ENCODE measurements at regions not wholly inside any gene's neighbourhood (a gene's known extent, or its start where the extent isn't known, plus 50 kb on each side); places are given as distances from the start of the nearest gene placed in this dataset.

DNA sequence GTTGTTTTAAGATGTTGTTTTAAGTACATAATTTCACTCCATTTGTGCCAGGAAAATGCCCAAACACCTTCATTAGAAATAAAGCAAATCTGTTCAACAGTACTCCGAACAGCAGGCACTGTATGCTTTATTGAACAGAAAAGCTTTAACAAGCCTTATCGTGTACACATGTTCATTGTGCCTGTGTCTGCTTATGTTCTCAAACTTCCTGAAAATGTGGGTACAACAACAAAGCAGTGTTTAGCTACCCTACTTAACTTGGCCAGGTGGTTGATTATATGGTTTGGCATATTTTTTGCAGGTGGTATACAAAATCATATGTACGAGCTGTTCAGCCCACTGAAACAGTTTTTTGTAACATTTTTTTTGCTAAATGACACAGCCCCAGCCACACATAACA lies 718.0 kb downstream of the DACH1 start:
- H3K27ac ChIP-seq = no peak overlapping the region
- 81 to 88% methylated on average over 3 of the region's 3 CpGs for whole genome bisulfite sequencing, 2 donors
- no peak for ATAC-seq
- no peak overlapping the region for H3K4me3 ChIP-seq
- no peaks in the 10 kb centered on the region for H3K4me1 ChIP-seq
- H3K36me3 ChIP-seq = no peaks in the 10 kb centered on the region
- DNase-seq = no peak
- intact Hi-C loops (cut with DNase I) = no loop called here
- no peaks in the 10 kb centered on the region for H3K27me3 ChIP-seq
- H3K9me3 ChIP-seq = no peaks in the 10 kb centered on the region
- no peak for TF ChIP-seq CTCF (IDR thresholded peaks at IDR 0.05)

GRCh38 chr13:71148396-71148795 lies 718.6 kb downstream of the DACH1 start:
- H3K27me3 ChIP-seq = no peaks in the 10 kb centered on the region
- DNase-seq (no peak), ATAC-seq (no peak)
- H3K9me3 ChIP-seq = no peaks in the 10 kb centered on the region
- H3K36me3 ChIP-seq = no peaks in the 10 kb centered on the region
- H3K27ac ChIP-seq = no peak overlapping the region
- WGBS, 2 donors = 38 to 42% methylated on average over 1 of the region's 1 CpG
- H3K4me1 ChIP-seq = no peaks in the 10 kb centered on the region
- intact Hi-C loops (cut with DNase I) = no loop called here
- H3K4me3 ChIP-seq = no peak overlapping the region
- no peak for TF ChIP-seq CTCF (IDR thresholded peaks at IDR 0.05)

DNA sequence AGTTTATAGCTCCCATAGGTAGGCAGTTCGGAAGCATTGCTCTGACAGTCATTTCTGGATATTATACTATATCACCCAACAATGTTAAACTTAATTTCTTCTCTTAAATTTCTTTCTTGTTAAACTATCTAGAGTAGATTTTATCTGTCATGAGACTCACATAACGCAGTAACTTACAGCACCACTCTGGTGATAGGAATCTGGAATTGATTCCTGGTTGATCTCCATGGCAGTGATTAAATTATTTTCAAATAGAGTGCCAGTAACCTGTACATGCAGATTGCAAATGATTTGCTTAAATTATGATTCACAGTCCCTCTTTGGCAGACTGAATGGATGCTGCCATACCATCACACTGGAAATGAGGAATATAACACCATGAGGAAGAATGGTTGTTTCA lies 722.1 kb downstream of the DACH1 start:
- H3K4me1 ChIP-seq = no peaks in the 10 kb centered on the region
- intact Hi-C loops (cut with DNase I) = no loop called here

GRCh38 chr13:71137101-71137500 lies 729.9 kb downstream of the DACH1 start:
- Histone ChIP-seq H3K36me3 (no peaks in the 10 kb centered on the region), H3K27ac (no peak overlapping the region), H3K4me3 (no peak overlapping the region), H3K9me3 (no peaks in the 10 kb centered on the region), H3K27me3 (no peaks in the 10 kb centered on the region), H3K4me1 (no peaks in the 10 kb centered on the region)
- intact Hi-C loops (cut with DNase I) = no loop called here
- no peak for TF ChIP-seq CTCF (IDR thresholded peaks at IDR 0.05)
- WGBS, 2 donors = 74 to 77% methylated on average over 2 of the region's 2 CpGs
- ATAC-seq (no peak), DNase-seq (no peak)

More for the DNA sequence above, 722.1 kb downstream of the DACH1 start:
- Histone ChIP-seq H3K27me3 (no peaks in the 10 kb centered on the region), H3K4me3 (no peak overlapping the region), H3K27ac (no peak overlapping the region), H3K9me3 (no peaks in the 10 kb centered on the region), H3K36me3 (no peaks in the 10 kb centered on the region)
- DNase-seq (no peak), ATAC-seq (no peak)
- 94 to 100% methylated on average over 2 of the region's 2 CpGs for WGBS, 2 donors
- no peak for TF ChIP-seq CTCF (IDR thresholded peaks at IDR 0.05)

- H3K4me1 ChIP-seq = no peaks in the 10 kb centered on the region
- no peaks in the 10 kb centered on the region for H3K36me3 ChIP-seq
- H3K4me3 ChIP-seq = no peak overlapping the region
- WGBS, 2 donors = 92 to 97% methylated on average over 1 of the region's 1 CpG
- intact Hi-C loops (cut with DNase I) = no loop called here
- ATAC-seq = no peak
- H3K27me3 ChIP-seq = no peaks in the 10 kb centered on the region
- TF ChIP-seq CTCF (IDR thresholded peaks at IDR 0.05) = no peak
- DNase-seq = no peak
- H3K27ac ChIP-seq = no peak overlapping the region
- H3K9me3 ChIP-seq = peaks cover 0 to 15% (median 0%) of the 10 kb centered on the region in 11 donors
Observed at GRCh38 chr13:71124230-71124629, 742.8 kb downstream of the DACH1 start.
